ENCODE measurements at regions not wholly inside any gene's neighbourhood (a gene's known extent, or its start where the extent isn't known, plus 50 kb on each side); places are given as distances from the start of the nearest gene placed in this dataset.

- TF ChIP-seq ZSCAN5A (tag by site-specific recombination; IDR thresholded peaks at IDR 0.05): no peak
These were observed 558.4 kb upstream of the ANO5 start (continued) for GRCh38 chr11:21634491-21634890.

- Histone ChIP-seq H3K4me1 (ENCODE audit: control insufficient read depth, insufficient read depth, low read length) (no peaks in the 10 kb centered on the region), H3K36me3 (ENCODE audit: control insufficient read depth in 2 of 2, insufficient read depth in 1 of 2, low read length in 2 of 2) (no peaks in the 10 kb centered on the region), H3K4me3 (ENCODE audit: low read depth, low read length) (no peak overlapping the region), H3K9me3 (ENCODE audit: control insufficient read depth, insufficient read depth, low read depth, low read length) (no peaks in the 10 kb centered on the region), H3K27ac (ENCODE audit: extremely low read depth, low read depth, low read length) (no peak overlapping the region)
- TF ChIP-seq ZNF175 (tag by site-specific recombination; IDR thresholded peaks at IDR 0.05): no peak
- TF ChIP-seq ZNF248 (tag by site-specific recombination; IDR thresholded peaks at IDR 0.05): no peak
- no peak for TF ChIP-seq PRDM10 (tag by site-specific recombination; IDR thresholded peaks at IDR 0.05)
- no peak for TF ChIP-seq ZBTB8A (tag by site-specific recombination; IDR thresholded peaks at IDR 0.05)
- TF ChIP-seq ZBTB20 (tag by site-specific recombination; IDR thresholded peaks at IDR 0.05): no peak
- no peak for TF ChIP-seq TSHZ1 (tag by site-specific recombination; IDR thresholded peaks at IDR 0.05; ENCODE audit: borderline replicate concordance)
- TF ChIP-seq BCL11A (tag by site-specific recombination; IDR thresholded peaks at IDR 0.05; ENCODE audit: low read depth): no peak
- no peak for TF ChIP-seq SCRT1 (tag by site-specific recombination; IDR thresholded peaks at IDR 0.05; ENCODE audit: borderline replicate concordance)
- TF ChIP-seq ZNF76 (tag by site-specific recombination; IDR thresholded peaks at IDR 0.05; ENCODE audit: borderline replicate concordance, low read depth): no peak
- TF ChIP-seq ZNF239 (tag by site-specific recombination; IDR thresholded peaks at IDR 0.05): no peak
- TF ChIP-seq ZNF335 (tag by site-specific recombination; conservative IDR thresholded peaks at IDR 0.05): no peak
- TF ChIP-seq ZNF501 (tag by site-specific recombination; IDR thresholded peaks at IDR 0.05): no peak
- ChIA-PET POLR2A (no interaction called here), CTCF (no interaction called here)
These were observed 557.9 kb upstream of the ANO5 start for GRCh38 chr11:21634956-21635355.

GRCh38 chr11:21635394-21636145, 557.3 kb upstream of the ANO5 start:
- H3K4me1 ChIP-seq (ENCODE audit: control insufficient read depth, insufficient read depth, low read length): no peaks in the 10 kb centered on the region
- no peak overlapping the region for H3K4me3 ChIP-seq (ENCODE audit: low read depth, low read length)
- H3K27ac ChIP-seq (ENCODE audit: extremely low read depth, low read depth, low read length): no peak overlapping the region
- H3K9me3 ChIP-seq (ENCODE audit: control insufficient read depth, insufficient read depth, low read depth, low read length): no peaks in the 10 kb centered on the region
- CTCF ChIA-PET: no interaction called here
- no peaks in the 10 kb centered on the region for H3K36me3 ChIP-seq (ENCODE audit: control insufficient read depth in 2 of 2, insufficient read depth in 1 of 2, low read length in 2 of 2)
- TF ChIP-seq ZNF610 (tag by site-specific recombination; IDR thresholded peaks at IDR 0.05; ENCODE audit: borderline replicate concordance) (no peak), BCL11B (tag by site-specific recombination; IDR thresholded peaks at IDR 0.05; ENCODE audit: low read depth) (no peak), ZNF626 (tag by site-specific recombination; IDR thresholded peaks at IDR 0.05) (no peak), ZNF571 (tag by site-specific recombination; IDR thresholded peaks at IDR 0.05) (no peak)
- POLR2A ChIA-PET: no interaction called here

Measured in HEK293 (cell line).